MM.1S (cell line): ENCODE measurements at regions not wholly inside any gene's neighbourhood (a gene's known extent, or its start where the extent isn't known, plus 50 kb on each side); places are given as distances from the start of the nearest gene placed in this dataset.

ENCODE experiments used
- EZH2 ChIP-seq: fragments of 300-600 bp; sonication (generic); optimal IDR thresholded peaks from 2 replicates; pipeline ENCODE3; 2017; ENCODE audit warnings: low read depth, mild to moderate bottlenecking, antibody characterized with exemption, low read length, mixed read lengths
- TF ChIP-seq, protein P1 (sequence below): fragments of 300-600 bp; sonication (generic); IDR thresholded peaks from 2 replicates; pipeline ENCODE4 v1.5.1; 2016; ENCODE audit warnings: antibody characterized with exemption, low read length, mixed read lengths

- TF ChIP-seq, protein P1, sequence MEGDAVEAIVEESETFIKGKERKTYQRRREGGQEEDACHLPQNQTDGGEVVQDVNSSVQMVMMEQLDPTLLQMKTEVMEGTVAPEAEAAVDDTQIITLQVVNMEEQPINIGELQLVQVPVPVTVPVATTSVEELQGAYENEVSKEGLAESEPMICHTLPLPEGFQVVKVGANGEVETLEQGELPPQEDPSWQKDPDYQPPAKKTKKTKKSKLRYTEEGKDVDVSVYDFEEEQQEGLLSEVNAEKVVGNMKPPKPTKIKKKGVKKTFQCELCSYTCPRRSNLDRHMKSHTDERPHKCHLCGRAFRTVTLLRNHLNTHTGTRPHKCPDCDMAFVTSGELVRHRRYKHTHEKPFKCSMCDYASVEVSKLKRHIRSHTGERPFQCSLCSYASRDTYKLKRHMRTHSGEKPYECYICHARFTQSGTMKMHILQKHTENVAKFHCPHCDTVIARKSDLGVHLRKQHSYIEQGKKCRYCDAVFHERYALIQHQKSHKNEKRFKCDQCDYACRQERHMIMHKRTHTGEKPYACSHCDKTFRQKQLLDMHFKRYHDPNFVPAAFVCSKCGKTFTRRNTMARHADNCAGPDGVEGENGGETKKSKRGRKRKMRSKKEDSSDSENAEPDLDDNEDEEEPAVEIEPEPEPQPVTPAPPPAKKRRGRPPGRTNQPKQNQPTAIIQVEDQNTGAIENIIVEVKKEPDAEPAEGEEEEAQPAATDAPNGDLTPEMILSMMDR = no peak
- TF ChIP-seq EZH2 = no peak
Observed at GRCh38 chr5:120174089-120174488, 290.0 kb upstream of the PRR16 start.
